ENCODE measurements at regions not wholly inside any gene's neighbourhood (a gene's known extent, or its start where the extent isn't known, plus 50 kb on each side); places are given as distances from the start of the nearest gene placed in this dataset.

GRCh38 chr1:209454340-209454994 lies 129.0 kb upstream of the CAMK1G start:
- FAIRE-seq: no peak

GRCh38 chr1:209455145-209455544 lies 128.4 kb upstream of the CAMK1G start:
- no peak for FAIRE-seq

- no peak for FAIRE-seq
Observed at GRCh38 chr1:209455661-209456358, 127.7 kb upstream of the CAMK1G start.

- no peak for FAIRE-seq
Observed at GRCh38 chr1:209456878-209457277, 126.6 kb upstream of the CAMK1G start.

- FAIRE-seq: no peak
Observed at GRCh38 chr1:209457401-209458125, 126.0 kb upstream of the CAMK1G start.

- no peak for FAIRE-seq
Observed at GRCh38 chr1:209458921-209459320, 124.6 kb upstream of the CAMK1G start.

GRCh38 chr1:209461168-209461567 lies 122.3 kb upstream of the CAMK1G start:
- no peak for FAIRE-seq

GRCh38 chr1:209462433-209462832 lies 121.1 kb upstream of the CAMK1G start:
- FAIRE-seq: no peak

- no peak for FAIRE-seq
Observed at GRCh38 chr1:209463441-209463840, 120.1 kb upstream of the CAMK1G start.

- no peak for FAIRE-seq
Observed at GRCh38 chr1:209473025-209473424, 110.5 kb upstream of the CAMK1G start.

GRCh38 chr1:209480345-209480744 lies 103.2 kb upstream of the CAMK1G start:
- no peak for FAIRE-seq

GRCh38 chr1:209483691-209484090 lies 99.8 kb upstream of the CAMK1G start:
- no peak for FAIRE-seq

GRCh38 chr1:209484429-209484828 lies 99.1 kb upstream of the CAMK1G start:
- FAIRE-seq: no peak

- no peak for FAIRE-seq
Observed at GRCh38 chr1:209485167-209485566, 98.3 kb upstream of the CAMK1G start.

GRCh38 chr1:209485751-209486150 lies 97.8 kb upstream of the CAMK1G start:
- no peak for FAIRE-seq

- FAIRE-seq: no peak
Observed at GRCh38 chr1:209486861-209487593, 96.5 kb upstream of the CAMK1G start.

GRCh38 chr1:209490013-209490412 lies 93.5 kb upstream of the CAMK1G start:
- no peak for FAIRE-seq

GRCh38 chr1:209491031-209491430 lies 92.5 kb upstream of the CAMK1G start:
- no peak for FAIRE-seq

- FAIRE-seq: no peak
Observed at GRCh38 chr1:209491496-209491895, 92.0 kb upstream of the CAMK1G start.

- no peak for FAIRE-seq
Observed at GRCh38 chr1:209491897-209492296, 91.6 kb upstream of the CAMK1G start.

GRCh38 chr1:209493559-209493958 lies 90.0 kb upstream of the CAMK1G start:
- no peak for FAIRE-seq

- FAIRE-seq: no peak
Observed at GRCh38 chr1:209497729-209498128, 85.8 kb upstream of the CAMK1G start.

- no peak for FAIRE-seq
Observed at GRCh38 chr1:209500993-209501392, 82.5 kb upstream of the CAMK1G start.
